Activated CD8-positive, alpha-beta T cell treated with anti-CD3 and anti-CD28 coated beads, Interleukin-2, amount 10 ng/mL, durations not matched to agents 7 days and 5 days (primary cell): ENCODE measurements at regions not wholly inside any gene's neighbourhood (a gene's known extent, or its start where the extent isn't known, plus 50 kb on each side); places are given as distances from the start of the nearest gene placed in this dataset.

Source experiments
- ATAC-seq: fragments of 150-1000 bp; cut with Tn5 transposase; one replicate; pipeline ENCODE4 v1.10.0; 2021; ENCODE audit warnings: moderate library complexity
- CTCF ChIA-PET: fragments of 350-600 bp; sonication (Branson Sonifier 250); formaldehyde crosslinking; loops from one replicate; lab custom pipeline; 2021; ENCODE audit warnings: antibody characterized with exemption; lab: Charles Lee
- POLR2A ChIA-PET: fragments of 350-600 bp; sonication (Branson Sonifier 250); formaldehyde crosslinking; loops from one replicate; lab custom pipeline; 2021; ENCODE audit warnings: antibody characterized with exemption; lab: Charles Lee
- DNase-seq: peaks from one replicate; pipeline ENCODE4 v3.0.0-alpha.2; 2020
- H3K27ac Mint-ChIP-seq: one replicate; pipeline ENCODE4 v1.8.0; 2021; ENCODE audit warnings: mild to moderate bottlenecking, mixed read lengths
- H3K27me3 Mint-ChIP-seq: one replicate; pipeline ENCODE4 v1.8.0; 2021; ENCODE audit warnings: low read depth, mixed read lengths
- H3K36me3 Mint-ChIP-seq: one replicate; pipeline ENCODE4 v1.8.0; 2021; ENCODE audit warnings: low read depth, mixed read lengths
- H3K4me1 Mint-ChIP-seq: one replicate; pipeline ENCODE4 v1.8.0; 2021; ENCODE audit warnings: low read depth, mixed read lengths
- H3K4me3 Mint-ChIP-seq: one replicate; pipeline ENCODE4 v1.8.0; 2021; ENCODE audit warnings: mild to moderate bottlenecking, mixed read lengths
- H3K9me3 Mint-ChIP-seq: one replicate; pipeline ENCODE4 v1.8.0; 2022; ENCODE audit warnings: mixed read lengths; ENCODE audit not compliant: insufficient read depth

DNA sequence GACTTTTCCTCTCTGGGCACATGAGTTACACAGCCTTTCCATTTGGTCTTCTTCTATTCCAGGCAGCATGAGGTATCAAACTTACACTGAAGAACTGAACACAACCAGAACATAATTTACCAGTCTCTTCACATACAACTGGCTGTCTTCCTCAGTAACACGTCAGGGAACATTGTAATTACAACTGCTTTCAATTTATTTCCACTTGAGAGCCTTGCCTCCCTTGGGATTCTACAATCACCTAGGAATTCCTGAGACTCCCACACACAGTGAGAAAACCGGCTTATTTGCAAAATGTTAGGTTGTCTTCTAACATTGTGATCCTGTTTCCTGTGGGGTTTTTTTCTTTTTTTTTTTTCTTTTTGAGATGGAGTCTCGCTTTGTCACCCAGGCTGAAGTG lies 149.9 kb downstream of the TMX3 start:
- H3K36me3 Mint-ChIP-seq, result no peaks in the 10 kb centered on the region
- ChIA-PET POLR2A (no interaction called here), CTCF (no interaction called here)
- no peak overlapping the region for H3K27ac Mint-ChIP-seq
- no peak overlapping the region for H3K4me3 Mint-ChIP-seq
- no peak for ATAC-seq
- H3K27me3 Mint-ChIP-seq, result no peaks in the 10 kb centered on the region
- no peaks in the 10 kb centered on the region for H3K9me3 Mint-ChIP-seq
- no peaks in the 10 kb centered on the region for H3K4me1 Mint-ChIP-seq
- no peak for DNase-seq

- Mint-ChIP-seq H3K36me3 (no peaks in the 10 kb centered on the region), H3K4me1 (no peaks in the 10 kb centered on the region), H3K27me3 (no peaks in the 10 kb centered on the region), H3K27ac (no peak overlapping the region), H3K9me3 (no peaks in the 10 kb centered on the region), H3K4me3 (no peak overlapping the region)
- POLR2A ChIA-PET, result no interaction called here
- no peak for DNase-seq
- ATAC-seq, result no peak
- CTCF ChIA-PET, result no interaction called here
Measured at GRCh38 chr18:68564351-68564750, 150.6 kb downstream of the TMX3 start.

GRCh38 chr18:68560128-68560527 lies 154.8 kb downstream of the TMX3 start:
- ATAC-seq (no peak), DNase-seq (no peak)
- Mint-ChIP-seq H3K27ac (no peak overlapping the region), H3K27me3 (no peaks in the 10 kb centered on the region), H3K9me3 (no peaks in the 10 kb centered on the region), H3K4me1 (no peaks in the 10 kb centered on the region), H3K4me3 (no peak overlapping the region), H3K36me3 (no peaks in the 10 kb centered on the region)
- ChIA-PET CTCF (no interaction called here), POLR2A (no interaction called here)

- no peaks in the 10 kb centered on the region for H3K4me1 Mint-ChIP-seq
- no peaks in the 10 kb centered on the region for H3K27me3 Mint-ChIP-seq
- CTCF ChIA-PET, result no interaction called here
- no peak overlapping the region for H3K4me3 Mint-ChIP-seq
- H3K9me3 Mint-ChIP-seq, result no peaks in the 10 kb centered on the region
- H3K36me3 Mint-ChIP-seq, result no peaks in the 10 kb centered on the region
- DNase-seq (no peak), ATAC-seq (no peak)
- POLR2A ChIA-PET, result no interaction called here
- no peak overlapping the region for H3K27ac Mint-ChIP-seq
Measured at GRCh38 chr18:68557183-68557582, 157.7 kb downstream of the TMX3 start.

GRCh38 chr18:68555879-68556301 lies 159.0 kb downstream of the TMX3 start:
- no peak for DNase-seq
- Mint-ChIP-seq H3K27me3 (no peaks in the 10 kb centered on the region), H3K9me3 (no peaks in the 10 kb centered on the region), H3K4me3 (no peak overlapping the region), H3K4me1 (no peaks in the 10 kb centered on the region), H3K36me3 (no peaks in the 10 kb centered on the region), H3K27ac (no peak overlapping the region)
- POLR2A ChIA-PET, result no interaction called here
- CTCF ChIA-PET, result no interaction called here
- ATAC-seq, result no peak

DNA sequence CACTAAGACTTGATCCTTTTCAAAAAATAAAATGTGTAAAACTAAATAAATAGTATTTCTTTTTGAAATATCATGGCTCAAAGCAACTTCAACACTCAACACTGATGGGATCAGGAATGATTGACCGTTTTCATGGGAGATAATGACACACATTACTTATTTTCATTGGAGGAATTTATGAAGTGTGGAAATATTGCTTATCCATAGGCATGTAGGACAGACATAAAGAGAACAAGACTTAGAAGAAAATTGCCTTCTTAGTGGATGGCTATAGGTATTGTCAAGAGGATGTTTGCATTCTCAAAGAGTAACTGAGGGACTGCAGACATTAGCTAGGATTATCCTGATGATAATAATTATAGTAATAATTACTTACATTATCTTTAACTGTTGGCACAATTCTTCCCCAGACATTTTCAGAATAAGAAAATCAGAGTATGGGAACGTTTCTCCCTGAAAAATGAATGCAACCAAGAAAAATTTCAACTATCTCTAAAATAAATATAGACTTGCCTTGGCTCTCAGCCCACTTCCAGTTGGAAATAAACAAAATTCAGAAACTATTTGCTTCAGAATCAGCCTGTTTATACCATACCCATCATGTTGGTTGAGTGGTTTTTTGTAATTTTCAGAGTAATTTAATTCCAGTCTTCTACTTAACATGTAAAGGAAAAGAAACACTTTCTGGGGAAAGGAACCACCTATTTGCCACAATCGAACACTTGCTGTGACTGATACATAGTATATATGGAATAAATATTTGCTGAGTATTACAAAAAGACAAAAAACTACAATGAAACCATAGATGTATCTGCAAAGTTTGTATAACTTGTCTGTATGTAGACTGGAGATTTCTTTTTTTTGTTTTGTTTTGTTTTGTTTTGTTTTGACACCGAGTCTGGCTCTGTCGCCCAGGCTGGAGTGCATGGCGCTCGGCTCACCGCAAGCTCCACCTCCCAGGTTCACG lies 165.7 kb downstream of the TMX3 start:
- ATAC-seq (no peak), DNase-seq (no peak)
- Mint-ChIP-seq H3K36me3 (no peaks in the 10 kb centered on the region), H3K27ac (no peak overlapping the region), H3K27me3 (no peaks in the 10 kb centered on the region), H3K4me3 (no peak overlapping the region), H3K9me3 (no peaks in the 10 kb centered on the region), H3K4me1 (no peaks in the 10 kb centered on the region)
- POLR2A ChIA-PET, result no interaction called here
- CTCF ChIA-PET, result no interaction called here

GRCh38 chr18:68543344-68543743 lies 171.6 kb downstream of the TMX3 start:
- H3K36me3 Mint-ChIP-seq, result no peaks in the 10 kb centered on the region
- CTCF ChIA-PET, result no interaction called here
- H3K27me3 Mint-ChIP-seq, result no peaks in the 10 kb centered on the region
- no peak for DNase-seq
- ATAC-seq, result no peak
- no peaks in the 10 kb centered on the region for H3K9me3 Mint-ChIP-seq
- H3K4me3 Mint-ChIP-seq, result no peak overlapping the region
- POLR2A ChIA-PET, result no interaction called here
- H3K27ac Mint-ChIP-seq, result no peak overlapping the region
- no peaks in the 10 kb centered on the region for H3K4me1 Mint-ChIP-seq

- CTCF ChIA-PET, result interaction anchor here (0.6 kb wide), 1 partner anchor 400 kb away, joined by 3 read pairs; no protein-coding TSS in a partner anchor
- no peaks in the 10 kb centered on the region for H3K27me3 Mint-ChIP-seq
- no peaks in the 10 kb centered on the region for H3K4me1 Mint-ChIP-seq
- DNase-seq (no peak), ATAC-seq (no peak)
- POLR2A ChIA-PET, result no interaction called here
- H3K27ac Mint-ChIP-seq, result no peak overlapping the region
- no peaks in the 10 kb centered on the region for H3K36me3 Mint-ChIP-seq
- no peaks in the 10 kb centered on the region for H3K9me3 Mint-ChIP-seq
- no peak overlapping the region for H3K4me3 Mint-ChIP-seq
Measured at GRCh38 chr18:68542846-68543245, 172.1 kb downstream of the TMX3 start.

GRCh38 chr18:68533641-68534040 lies 181.3 kb downstream of the TMX3 start:
- ATAC-seq, result no peak

GRCh38 chr18:68532328-68532885 lies 182.5 kb downstream of the TMX3 start:
- no peaks in the 10 kb centered on the region for H3K27me3 Mint-ChIP-seq
- no peaks in the 10 kb centered on the region for H3K9me3 Mint-ChIP-seq
- no peaks in the 10 kb centered on the region for H3K36me3 Mint-ChIP-seq
- ChIA-PET POLR2A (no interaction called here), CTCF (no interaction called here)
- H3K4me3 Mint-ChIP-seq, result no peak overlapping the region
- no peaks in the 10 kb centered on the region for H3K4me1 Mint-ChIP-seq
- no peak for DNase-seq
- no peak for ATAC-seq
- H3K27ac Mint-ChIP-seq, result no peak overlapping the region

More at GRCh38 chr18:68533641-68534040, 181.3 kb downstream of the TMX3 start:
- Mint-ChIP-seq H3K9me3 (no peaks in the 10 kb centered on the region), H3K4me1 (no peaks in the 10 kb centered on the region), H3K4me3 (no peak overlapping the region), H3K36me3 (no peaks in the 10 kb centered on the region), H3K27me3 (no peaks in the 10 kb centered on the region), H3K27ac (no peak overlapping the region)
- POLR2A ChIA-PET, result no interaction called here
- CTCF ChIA-PET, result no interaction called here
- DNase-seq, result no peak

GRCh38 chr18:68525091-68525490 lies 189.8 kb downstream of the TMX3 start:
- no peaks in the 10 kb centered on the region for H3K36me3 Mint-ChIP-seq
- no peak overlapping the region for H3K4me3 Mint-ChIP-seq
- DNase-seq (no peak), ATAC-seq (no peak)
- no peaks in the 10 kb centered on the region for H3K4me1 Mint-ChIP-seq
- POLR2A ChIA-PET, result no interaction called here
- H3K9me3 Mint-ChIP-seq, result no peaks in the 10 kb centered on the region
- CTCF ChIA-PET, result no interaction called here
- H3K27ac Mint-ChIP-seq, result no peak overlapping the region
- no peaks in the 10 kb centered on the region for H3K27me3 Mint-ChIP-seq

DNA sequence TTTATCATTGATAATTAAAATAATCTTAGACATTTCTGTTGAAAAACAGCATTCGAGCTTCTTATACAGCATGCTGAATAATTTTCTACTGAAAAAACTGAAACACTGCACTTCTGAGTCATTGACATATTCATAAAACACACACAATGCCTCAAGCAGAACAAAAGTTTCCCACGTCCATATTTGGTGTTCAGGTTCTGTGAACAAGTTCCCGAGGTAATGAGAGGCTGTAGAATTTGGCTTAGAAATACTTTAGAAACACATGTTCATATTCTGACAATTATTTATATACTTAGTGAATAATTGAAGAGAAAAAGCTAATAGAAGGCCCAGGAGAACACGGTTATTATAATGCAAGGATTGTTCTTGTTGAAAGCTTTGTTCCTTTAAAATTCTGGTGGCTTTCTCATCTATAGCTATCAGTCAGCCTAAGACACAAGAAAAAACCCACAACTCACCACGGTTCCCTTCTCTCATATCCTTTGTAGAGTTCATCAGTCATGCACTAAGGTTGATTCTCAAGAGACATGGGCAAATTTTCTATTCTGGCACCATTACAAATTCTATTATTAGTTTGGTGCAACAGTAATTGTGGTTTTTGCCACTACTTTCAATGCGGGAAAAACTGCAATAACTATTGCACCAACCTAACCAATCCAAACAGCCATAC lies 194.4 kb downstream of the TMX3 start:
- H3K27ac Mint-ChIP-seq, result no peak overlapping the region
- ChIA-PET POLR2A (no interaction called here), CTCF (no interaction called here)
- no peaks in the 10 kb centered on the region for H3K9me3 Mint-ChIP-seq
- H3K4me1 Mint-ChIP-seq, result no peaks in the 10 kb centered on the region
- H3K36me3 Mint-ChIP-seq, result no peaks in the 10 kb centered on the region
- no peaks in the 10 kb centered on the region for H3K27me3 Mint-ChIP-seq
- no peak for ATAC-seq
- no peak overlapping the region for H3K4me3 Mint-ChIP-seq
- DNase-seq, result no peak
